HUES48 (cell line): ENCODE measurements at regions not wholly inside any gene's neighbourhood (a gene's known extent, or its start where the extent isn't known, plus 50 kb on each side); places are given as distances from the start of the nearest gene placed in this dataset.

Experiments used
- H3K27ac ChIP-seq: one replicate; pipeline ENCODE4 v1.7.0; 2013; ENCODE audit warnings: low read depth, low read length, inconsistent platforms
- H3K27me3 ChIP-seq: 2 replicates; pipeline ENCODE4 v1.6.1; 2013; ENCODE audit warnings: mild to moderate bottlenecking, low read length; ENCODE audit not compliant: control insufficient read depth, insufficient read depth
- H3K36me3 ChIP-seq: 2 replicates; pipeline ENCODE4 v1.6.1; 2013; ENCODE audit warnings: low read length; ENCODE audit not compliant: control insufficient read depth, insufficient read depth
- H3K4me1 ChIP-seq: 2 replicates; pipeline ENCODE4 v1.6.1; 2013; ENCODE audit warnings: mild to moderate bottlenecking, low read length; ENCODE audit not compliant: control insufficient read depth, insufficient read depth
- H3K4me3 ChIP-seq: 2 replicates; pipeline ENCODE4 v1.5.1; 2013; ENCODE audit warnings: mild to moderate bottlenecking, low read depth, low read length
- H3K9ac ChIP-seq: 2 replicates; pipeline ENCODE4 v1.6.1; 2013; ENCODE audit warnings: mild to moderate bottlenecking, low read depth, low read length, moderate library complexity
- H3K9me3 ChIP-seq: 2 replicates; pipeline ENCODE4 v1.6.1; 2013; ENCODE audit warnings: low read length; ENCODE audit not compliant: control insufficient read depth, insufficient read depth

- H3K9ac ChIP-seq = no peak overlapping the region
- no peaks in the 10 kb centered on the region for H3K9me3 ChIP-seq
- H3K4me1 ChIP-seq = peaks cover 6% of the 10 kb centered on the region; the same call in 1 of the 2 replicates
- H3K4me3 ChIP-seq = peak overlapping the region; percentile 59
- H3K27me3 ChIP-seq = peaks cover 11% of the 10 kb centered on the region; the same call in 1 of the 2 replicates
- H3K27ac ChIP-seq = no peak overlapping the region
- H3K36me3 ChIP-seq = no peaks in the 10 kb centered on the region
Observed at GRCh38 chr10:8296734-8297101, 242.2 kb downstream of the GATA3 start.

DNA sequence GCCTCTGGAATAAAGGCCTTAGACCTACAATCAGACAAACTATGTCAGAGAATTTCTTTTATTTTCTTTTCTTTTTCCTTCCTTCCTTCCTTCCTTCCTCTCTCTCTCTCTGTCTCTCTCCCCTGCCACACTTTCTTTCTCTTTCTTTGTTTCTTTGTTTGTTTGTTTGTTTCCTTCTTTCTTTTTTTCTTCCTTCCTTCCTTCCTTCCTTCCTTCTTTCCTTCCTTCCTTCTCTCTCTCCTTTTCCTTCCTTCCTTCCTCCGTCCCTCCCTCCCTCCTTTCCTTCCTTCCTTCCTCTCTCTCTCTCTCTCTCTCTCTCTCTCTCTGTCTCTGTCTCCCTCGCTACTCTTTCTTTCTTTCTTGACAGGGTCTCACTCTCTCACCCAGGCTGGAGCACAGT, 242.6 kb downstream of the GATA3 start:
- peaks cover 6% of the 10 kb centered on the region; the same call in 1 of the 2 replicates for H3K4me1 ChIP-seq
- H3K4me3 ChIP-seq = no peak overlapping the region
- H3K27ac ChIP-seq = no peak overlapping the region
- H3K9ac ChIP-seq = no peak overlapping the region
- no peaks in the 10 kb centered on the region for H3K9me3 ChIP-seq
- no peaks in the 10 kb centered on the region for H3K36me3 ChIP-seq
- peaks cover 11% of the 10 kb centered on the region; the same call in 1 of the 2 replicates for H3K27me3 ChIP-seq

- Histone ChIP-seq H3K9me3 (no peaks in the 10 kb centered on the region), H3K9ac (no peak overlapping the region), H3K27ac (no peak overlapping the region), H3K4me3 (no peak overlapping the region), H3K27me3 (peaks cover 11% of the 10 kb centered on the region; the same call in 1 of the 2 replicates), H3K4me1 (peaks cover 11% of the 10 kb centered on the region; the same call in 1 of the 2 replicates), H3K36me3 (no peaks in the 10 kb centered on the region)
Observed at GRCh38 chr10:8297959-8298358, 243.5 kb downstream of the GATA3 start.

DNA sequence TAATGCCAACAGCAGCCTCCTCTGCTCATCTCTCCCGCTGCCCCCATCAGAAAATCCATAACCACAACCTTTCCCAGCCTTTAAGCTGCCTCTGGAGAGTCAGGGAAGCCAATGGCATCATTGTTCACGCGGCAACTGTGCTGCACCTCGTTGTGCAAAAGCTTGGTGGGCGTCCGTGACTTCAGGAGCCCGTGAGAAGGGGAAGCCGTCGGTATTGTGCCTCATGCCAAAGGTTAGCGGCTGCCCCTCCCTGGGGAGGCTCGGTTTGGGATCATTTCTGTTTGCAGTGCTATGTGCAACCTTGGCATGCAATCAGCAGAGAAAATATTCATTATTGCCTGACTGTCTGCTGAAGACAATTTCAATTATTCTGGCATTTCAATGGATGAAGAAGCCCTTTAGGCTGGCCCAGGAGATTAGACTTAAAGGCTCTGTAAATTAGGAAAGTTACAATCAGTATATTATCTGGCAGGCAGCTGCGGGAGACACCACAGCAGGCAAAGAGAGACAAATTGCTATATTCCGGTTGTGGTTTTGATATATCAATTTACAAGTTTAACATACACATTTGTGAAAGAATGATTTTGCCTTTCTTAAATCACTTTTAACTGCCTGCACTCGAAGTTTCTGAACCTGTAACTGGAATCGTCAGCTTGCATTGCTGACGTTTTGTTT, 244.5 kb downstream of the GATA3 start:
- Histone ChIP-seq H3K4me1 (peaks cover 13% of the 10 kb centered on the region; the same call in 1 of the 2 replicates), H3K4me3 (no peak overlapping the region), H3K9me3 (no peaks in the 10 kb centered on the region), H3K27me3 (peaks cover 11% of the 10 kb centered on the region; the same call in 1 of the 2 replicates), H3K9ac (no peak overlapping the region), H3K27ac (no peak overlapping the region), H3K36me3 (no peaks in the 10 kb centered on the region)

GRCh38 chr10:8300925-8301324, 246.4 kb downstream of the GATA3 start:
- H3K36me3 ChIP-seq = no peaks in the 10 kb centered on the region
- H3K9ac ChIP-seq = no peak overlapping the region
- H3K4me1 ChIP-seq = peaks cover 10% of the 10 kb centered on the region; the same call in 1 of the 2 replicates
- H3K9me3 ChIP-seq = no peaks in the 10 kb centered on the region
- no peak overlapping the region for H3K4me3 ChIP-seq
- H3K27ac ChIP-seq = no peak overlapping the region
- H3K27me3 ChIP-seq = peaks cover 1% of the 10 kb centered on the region; the same call in 1 of the 2 replicates

DNA sequence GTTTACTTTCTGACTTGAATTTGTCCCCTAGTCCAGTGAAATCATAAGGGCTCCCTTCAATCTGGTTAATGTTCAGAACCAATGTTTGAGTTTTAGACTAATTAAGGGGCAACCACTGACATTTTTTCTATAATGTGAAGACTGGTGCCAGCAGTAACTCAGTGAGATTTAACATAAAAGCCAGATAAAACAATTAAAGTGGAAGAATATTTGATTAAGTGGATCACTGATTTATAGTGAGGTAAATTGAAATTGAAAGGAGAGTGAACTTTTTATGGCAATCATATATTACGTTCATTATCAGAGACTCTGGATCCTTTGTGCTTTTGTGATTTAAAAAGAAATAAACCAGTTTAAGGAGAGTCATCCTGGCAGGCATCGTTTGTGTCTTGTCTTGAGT, 246.8 kb downstream of the GATA3 start:
- no peak overlapping the region for H3K9ac ChIP-seq
- no peaks in the 10 kb centered on the region for H3K36me3 ChIP-seq
- no peaks in the 10 kb centered on the region for H3K27me3 ChIP-seq
- H3K4me1 ChIP-seq = peaks cover 13% of the 10 kb centered on the region; the same call in 1 of the 2 replicates
- no peak overlapping the region for H3K27ac ChIP-seq
- H3K4me3 ChIP-seq = no peak overlapping the region
- no peaks in the 10 kb centered on the region for H3K9me3 ChIP-seq

- Histone ChIP-seq H3K4me1 (peaks cover 18% of the 10 kb centered on the region), H3K27me3 (no peaks in the 10 kb centered on the region), H3K27ac (no peak overlapping the region), H3K4me3 (no peak overlapping the region), H3K36me3 (no peaks in the 10 kb centered on the region), H3K9ac (no peak overlapping the region), H3K9me3 (no peaks in the 10 kb centered on the region)
Observed at GRCh38 chr10:8301831-8302230, 247.3 kb downstream of the GATA3 start.

DNA sequence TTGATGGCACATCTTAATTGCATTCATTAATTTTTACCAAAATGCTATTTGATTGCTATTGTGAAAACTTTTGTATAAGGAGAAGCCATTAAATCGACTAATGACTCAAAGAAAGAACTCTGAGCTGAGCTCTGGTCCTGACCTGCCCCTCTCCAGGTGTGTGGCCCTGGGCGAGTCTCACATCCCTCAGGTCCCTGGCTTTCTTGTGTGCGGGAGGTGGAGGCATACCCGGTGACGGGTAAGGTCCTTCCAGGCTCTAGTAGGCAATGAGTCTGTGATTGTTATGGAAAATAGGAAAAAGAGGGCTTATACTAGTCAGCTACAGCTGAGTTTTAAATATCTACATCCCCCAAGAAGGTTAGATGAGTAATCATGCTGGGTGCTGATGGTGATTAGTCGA, 248.1 kb downstream of the GATA3 start:
- Histone ChIP-seq H3K9ac (no peak overlapping the region), H3K27me3 (no peaks in the 10 kb centered on the region), H3K27ac (no peak overlapping the region), H3K36me3 (no peaks in the 10 kb centered on the region), H3K4me3 (no peak overlapping the region), H3K9me3 (no peaks in the 10 kb centered on the region), H3K4me1 (peaks cover 23% of the 10 kb centered on the region)

- Histone ChIP-seq H3K9me3 (no peaks in the 10 kb centered on the region), H3K36me3 (no peaks in the 10 kb centered on the region), H3K9ac (no peak overlapping the region), H3K27ac (no peak overlapping the region), H3K4me3 (no peak overlapping the region), H3K4me1 (peaks cover 20% of the 10 kb centered on the region), H3K27me3 (no peaks in the 10 kb centered on the region)
Observed at GRCh38 chr10:8304861-8305260, 250.4 kb downstream of the GATA3 start.

DNA sequence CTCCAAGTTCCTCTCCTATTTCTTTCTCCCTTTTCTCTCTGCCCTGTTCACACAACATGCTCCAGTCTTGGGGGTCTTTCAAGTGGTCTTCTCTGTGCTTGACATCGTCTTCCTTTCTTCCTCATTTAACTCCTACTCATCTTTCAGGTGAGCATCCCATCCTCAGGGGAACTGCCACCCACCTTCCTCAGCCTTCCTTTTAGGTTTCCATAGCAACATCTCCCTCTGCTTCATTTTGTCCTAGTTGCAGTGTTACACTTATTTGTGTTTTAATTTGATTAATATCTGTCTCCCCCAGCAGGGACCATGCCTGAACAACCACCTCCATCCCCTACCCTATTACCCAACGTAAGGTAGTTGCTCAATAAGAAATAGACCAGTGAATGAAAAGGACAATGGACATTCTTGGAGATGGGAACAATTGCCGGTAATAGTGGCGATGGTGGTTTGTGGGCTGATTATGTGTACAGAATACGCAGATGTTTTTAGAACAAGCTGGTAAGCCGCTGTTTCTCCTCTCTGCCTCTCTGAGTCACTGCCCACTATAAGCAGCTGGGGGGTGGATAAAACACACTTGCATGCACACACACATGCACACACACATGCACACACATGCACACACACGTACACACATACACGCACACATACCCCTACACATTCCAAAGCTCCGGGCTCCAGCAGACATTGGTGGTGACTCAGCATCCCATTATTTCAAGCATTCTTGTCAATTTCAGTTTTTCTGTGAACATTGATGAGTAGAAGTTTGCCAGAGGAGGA, 251.6 kb downstream of the GATA3 start:
- Histone ChIP-seq H3K27me3 (no peaks in the 10 kb centered on the region), H3K36me3 (no peaks in the 10 kb centered on the region), H3K4me1 (peaks cover 20% of the 10 kb centered on the region), H3K27ac (no peak overlapping the region), H3K4me3 (no peak overlapping the region), H3K9me3 (no peaks in the 10 kb centered on the region), H3K9ac (no peak overlapping the region)

DNA sequence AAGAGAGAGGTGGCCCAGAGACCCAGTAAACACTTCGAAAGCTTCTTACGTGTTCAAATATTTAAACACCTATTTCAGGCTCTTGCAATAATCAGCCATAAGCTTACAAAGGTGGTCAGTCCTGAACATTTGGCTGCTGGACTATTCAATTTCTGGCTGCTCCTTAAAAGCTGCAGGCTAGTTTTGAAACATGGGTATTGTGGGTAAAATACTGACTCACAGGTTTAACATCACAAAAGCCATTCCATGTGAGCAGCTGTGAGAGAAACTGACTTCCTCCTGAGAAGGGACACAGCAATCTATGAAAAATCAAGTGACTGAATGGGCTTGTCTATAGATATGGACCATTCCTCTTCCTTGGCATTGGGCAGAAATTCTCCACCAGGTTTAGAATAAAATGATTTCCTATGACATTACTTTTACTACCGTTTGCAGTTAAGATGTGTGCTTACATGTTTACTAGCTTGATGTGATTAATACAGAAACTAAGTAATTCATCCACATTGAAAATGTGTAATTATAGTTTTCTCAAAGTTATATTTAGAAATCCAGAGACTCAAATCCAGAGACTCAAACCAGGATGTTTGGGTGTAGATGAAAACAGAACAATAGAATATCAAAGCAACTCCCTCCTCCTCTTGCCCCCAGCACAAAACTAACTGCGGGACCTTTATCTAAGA, 252.3 kb downstream of the GATA3 start:
- Histone ChIP-seq H3K9me3 (no peaks in the 10 kb centered on the region), H3K27me3 (no peaks in the 10 kb centered on the region), H3K9ac (no peak overlapping the region), H3K36me3 (no peaks in the 10 kb centered on the region), H3K4me3 (no peak overlapping the region), H3K27ac (peak overlapping the region; percentile 55), H3K4me1 (peaks cover 20% of the 10 kb centered on the region)
